Endothelial cell of umbilical vein (primary cell): ENCODE measurements at regions not wholly inside any gene's neighbourhood (a gene's known extent, or its start where the extent isn't known, plus 50 kb on each side); places are given as distances from the start of the nearest gene placed in this dataset.

ENCODE experiments used
- BruUV-seq: library from RNA; stranded (reverse); fragments of 400-500 nt; replicated peaks from 2 replicates; lab custom pipeline; 2021; lab: Mats Ljungman, UMichigan
- CTCF ChIA-PET: fragments of 300-600, 350-600 bp; sonication (Branson Sonifier 250); formaldehyde crosslinking; loops from one replicate; lab custom pipeline; 2021; ENCODE audit warnings: antibody characterized with exemption, inconsistent platforms; lab: Charles Lee
- POLR2A ChIA-PET: fragments of 300-600, 350-600 bp; sonication (Branson Sonifier 250); formaldehyde crosslinking; loops from one replicate; lab custom pipeline; 2021; ENCODE audit warnings: antibody characterized with exemption, inconsistent platforms; lab: Charles Lee
- DNase-seq: peaks from one replicate; pipeline ENCODE4 v3.0.0-alpha.2; 2011; ENCODE audit warnings: low read depth, low spot score
- FAIRE-seq: peaks from 2 replicates; lab custom pipeline; 2011; peaks lifted over from hg19 to GRCh38; lab: Jason Lieb, UNC
- H2AFZ ChIP-seq: 2 replicates; pipeline ENCODE4 v1.6.0; 2012; ENCODE audit warnings: low read depth, low read length, control low read depth, inconsistent platforms
- H3K27ac ChIP-seq: 2 replicates; pipeline ENCODE4 v1.5.1; 2011; ENCODE audit warnings: low read depth, mild to moderate bottlenecking, control low read depth, low read length, moderate library complexity; ENCODE audit not compliant: insufficient read depth
- H3K27me3 ChIP-seq, 2 experiments: 2 replicates each; pipeline versions ENCODE4 v1.6.0 to v1.6.1; 2011; ENCODE audit warnings: low read length in 2 of 2, mixed read lengths in 1 of 2; ENCODE audit not compliant: control insufficient read depth in 2 of 2, insufficient read depth in 2 of 2
- H3K36me3 ChIP-seq, 2 experiments: 2 replicates in 1 of 2; 3 replicates in 1 of 2; pipeline ENCODE4 v1.5.1; 2011; ENCODE audit warnings: low read length in 2 of 2, mild to moderate bottlenecking in 1 of 2, moderate library complexity in 1 of 2; ENCODE audit not compliant: control insufficient read depth in 2 of 2, insufficient read depth in 2 of 2; ENCODE audit errors: extremely low read depth in 1 of 2
- H3K4me1 ChIP-seq: 3 replicates; pipeline ENCODE4 v1.5.1; 2011; ENCODE audit warnings: mild to moderate bottlenecking, low read length; ENCODE audit not compliant: control insufficient read depth, insufficient read depth; ENCODE audit errors: extremely low read depth
- H3K4me2 ChIP-seq: 2 replicates; pipeline ENCODE4 v1.6.1; 2011; ENCODE audit warnings: low read length, control low read depth, mixed read lengths; ENCODE audit not compliant: insufficient read depth
- H3K4me3 ChIP-seq, 3 experiments: fragments of 200-600 bp in 1 of 3; sonication (generic), shearing (Covaris generic) in 1 of 3; replicated peaks in 1 of 3; 2 replicates each; pipeline ENCODE4 v1.5.1; 2011 to 2016; ENCODE audit warnings: control low read depth in 3 of 3, low read length in 3 of 3, mild to moderate bottlenecking in 2 of 3, inconsistent platforms in 1 of 3, low read depth in 1 of 3, moderate library complexity in 1 of 3; ENCODE audit not compliant: insufficient read depth in 1 of 3
- H3K79me2 ChIP-seq: 2 replicates; pipeline ENCODE4 v1.6.0; 2012; ENCODE audit warnings: low read length, inconsistent platforms; ENCODE audit not compliant: control insufficient read depth, insufficient read depth
- H3K9ac ChIP-seq: replicated peaks from 2 replicates; pipeline ENCODE3; 2011; ENCODE audit warnings: low read length, control low read depth; ENCODE audit not compliant: insufficient read depth; ENCODE audit errors: extremely low read depth
- H3K9me1 ChIP-seq: replicated peaks from 3 replicates; pipeline ENCODE4 v1.6.0; 2011; ENCODE audit warnings: mild to moderate bottlenecking, low read length; ENCODE audit not compliant: control insufficient read depth, insufficient read depth; ENCODE audit errors: extremely low read depth
- H3K9me3 ChIP-seq: replicated peaks from 2 replicates; pipeline ENCODE4 v1.5.1; 2012; ENCODE audit warnings: low read length, inconsistent platforms; ENCODE audit not compliant: control insufficient read depth, insufficient read depth
- H4K20me1 ChIP-seq: replicated peaks from 2 replicates; pipeline ENCODE3; 2011; ENCODE audit warnings: mild to moderate bottlenecking, low read length; ENCODE audit not compliant: control insufficient read depth, insufficient read depth; ENCODE audit errors: extremely low read depth
- CTCF ChIP-seq, 2 donors: IDR thresholded peaks; 1 replicate in 1 of 2; 2 replicates in 1 of 2; pipeline ENCODE4 v1.5.1; 2011; ENCODE audit warnings: low read length in 2 of 2, mild to moderate bottlenecking in 2 of 2, moderate library complexity in 2 of 2, control low read depth in 1 of 2, inconsistent platforms in 1 of 2, low read depth in 1 of 2; ENCODE audit not compliant: insufficient read depth in 1 of 2; ENCODE audit errors: extremely low read depth in 1 of 2
- EZH2 ChIP-seq: IDR thresholded peaks from 2 replicates; pipeline ENCODE4 v1.6.1; 2012; ENCODE audit warnings: borderline replicate concordance, low read depth, mild to moderate bottlenecking, moderate library complexity, low read length, inconsistent platforms; ENCODE audit not compliant: severe bottlenecking
- FOS ChIP-seq: IDR thresholded peaks from 2 replicates; pipeline ENCODE4 v1.6.1; 2011; ENCODE audit warnings: mild to moderate bottlenecking, low read length, moderate library complexity, borderline replicate concordance; ENCODE audit not compliant: insufficient read depth
- GATA2 ChIP-seq: IDR thresholded peaks from 2 replicates; pipeline ENCODE4 v1.7.0; 2011; ENCODE audit warnings: low read depth, mild to moderate bottlenecking, moderate library complexity, mixed read lengths, low read length; ENCODE audit not compliant: insufficient read length, insufficient read depth
- JUN ChIP-seq: IDR thresholded peaks from 2 replicates; pipeline ENCODE4 v1.6.1; 2011; ENCODE audit warnings: borderline replicate concordance, low read depth; ENCODE audit not compliant: insufficient read length, insufficient read depth
- MYC ChIP-seq: IDR thresholded peaks from one replicate; pipeline ENCODE4 v1.6.1; 2011; ENCODE audit warnings: mild to moderate bottlenecking, low read depth, low read length
- POLR2A ChIP-seq: IDR thresholded peaks from 2 replicates; pipeline ENCODE4 v1.6.1; 2012; ENCODE audit warnings: low read depth, mild to moderate bottlenecking, control low read depth, low read length
- POLR2AphosphoS5 ChIP-seq: IDR thresholded peaks from 2 replicates; pipeline ENCODE4 v1.6.1; 2012; ENCODE audit warnings: low read depth, mild to moderate bottlenecking, control low read depth, low read length, moderate library complexity; ENCODE audit not compliant: insufficient read depth
- dilution Hi-C: fragments of 300-500 bp; cut with MboI; formaldehyde crosslinking; loops from one replicate; pipeline ENCODE4 v1.15.0; 2019; ENCODE audit warnings: low sequenced_read_pairs; ENCODE audit not compliant: extremely low pct_ligation_motif_present
- intact Hi-C: fragments of 100-400 bp; cut with micrococcal nuclease; formaldehyde crosslinking; loops from one replicate; pipeline ENCODE4 v1.10.0; 2022
- TF ChIP-seq, protein P1 (sequence below): IDR thresholded peaks from 2 replicates; pipeline ENCODE4 v1.6.1; 2011; ENCODE audit not compliant: insufficient read depth, insufficient read length

DNA sequence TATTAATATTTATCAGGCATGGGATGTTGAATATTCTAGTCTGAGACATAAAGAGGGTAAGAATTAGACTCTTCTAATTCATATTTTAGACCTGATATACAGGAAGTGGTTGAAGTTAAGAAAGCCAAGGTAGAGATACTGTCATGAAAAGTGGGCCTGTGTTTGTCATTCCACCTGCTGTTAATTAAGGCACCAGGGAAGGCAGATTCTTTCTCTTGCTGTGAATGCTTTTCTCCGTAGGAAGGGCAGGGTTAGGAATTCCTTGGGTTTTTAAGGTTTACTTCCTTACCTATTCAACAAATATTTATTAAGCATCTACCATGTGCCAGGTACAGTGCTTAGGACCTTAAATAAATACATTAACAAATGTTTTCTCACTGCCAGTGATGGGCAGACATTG is 196.4 kb downstream of the CAVIN4 start:
- Histone ChIP-seq H3K9ac (no peak overlapping the region), H3K9me3 (no peaks in the 10 kb centered on the region), H3K9me1 (no peaks in the 10 kb centered on the region), H3K4me3 (no peak overlapping the region), H4K20me1 (no peaks in the 10 kb centered on the region), H2AFZ (no peak overlapping the region), H3K36me3 (no peaks in the 10 kb centered on the region), H3K4me1 (no peaks in the 10 kb centered on the region), H3K79me2 (no peaks in the 10 kb centered on the region), H3K4me2 (no peak overlapping the region), H3K27me3 (no peaks in the 10 kb centered on the region), H3K27ac (no peak overlapping the region)
- dilution Hi-C loops (no loop called here), intact Hi-C loops (no loop called here)
- ChIA-PET POLR2A (no interaction called here), CTCF (no interaction called here)
- TF ChIP-seq, protein P1, sequence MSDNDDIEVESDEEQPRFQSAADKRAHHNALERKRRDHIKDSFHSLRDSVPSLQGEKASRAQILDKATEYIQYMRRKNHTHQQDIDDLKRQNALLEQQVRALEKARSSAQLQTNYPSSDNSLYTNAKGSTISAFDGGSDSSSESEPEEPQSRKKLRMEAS = no peak
- TF ChIP-seq POLR2AphosphoS5 (no peak), JUN (no peak), CTCF (IDR thresholded peaks at IDR 0.05; ENCODE audit: extremely low read depth in 1 of 2, insufficient read depth in 1 of 2, low read depth in 1 of 2, low read length in 2 of 2) (no peak), EZH2 (no peak), MYC (no peak), POLR2A (no peak), GATA2 (no peak), FOS (no peak)
- DNase-seq (no peak), FAIRE-seq (no peak)
- BruUV-seq = no TSS peak
